HCT116 (cell line): ENCODE measurements at regions not wholly inside any gene's neighbourhood (a gene's known extent, or its start where the extent isn't known, plus 50 kb on each side); places are given as distances from the start of the nearest gene placed in this dataset.

Experiments used
- CTCF ChIP-seq, 3 experiments: fragments of 200-600 bp in 1 of 3; sonication (generic) in 1 of 3; IDR thresholded peaks in 2 of 3; conservative IDR thresholded peaks in 1 of 3; 2 replicates each; pipeline ENCODE4 v1.5.1; 2012 to 2017; ENCODE audit warnings: low read depth in 2 of 3, low read length in 2 of 3, antibody characterized with exemption in 1 of 3, borderline replicate concordance in 1 of 3, control low read depth in 1 of 3, mild to moderate bottlenecking in 1 of 3, mixed read lengths in 1 of 3, mixed run types in 1 of 3, moderate library complexity in 1 of 3; ENCODE audit not compliant: insufficient read depth in 1 of 3
- POLR2A ChIP-seq: IDR thresholded peaks from 2 replicates; pipeline ENCODE4 v1.7.0; 2011; ENCODE audit warnings: borderline replicate concordance; ENCODE audit not compliant: insufficient read depth, insufficient read length; ENCODE audit errors: extremely low read depth
- REST ChIP-seq: IDR thresholded peaks from 2 replicates; pipeline ENCODE4 v1.6.1; 2012; ENCODE audit warnings: low read depth
- YY1 ChIP-seq: IDR thresholded peaks from 2 replicates; pipeline ENCODE4 v1.6.1; 2011; ENCODE audit warnings: low read length, low read depth, moderate library complexity, mild to moderate bottlenecking; ENCODE audit not compliant: insufficient replicate concordance; ENCODE audit errors: extremely low read depth

GRCh38 chr2:55108456-55109160, 58.4 kb upstream of the RTN4 start:
- TF ChIP-seq CTCF (IDR thresholded peaks at IDR 0.05 in 2 of 3, conservative IDR thresholded peaks at IDR 0.05 in 1 of 3; ENCODE audit: borderline replicate concordance in 1 of 3, insufficient read depth in 1 of 3, low read depth in 2 of 3, low read length in 2 of 3) (no peak), YY1 (no peak), POLR2A (no peak), REST (no peak)
